H9 (cell line): ENCODE measurements at regions not wholly inside any gene's neighbourhood (a gene's known extent, or its start where the extent isn't known, plus 50 kb on each side); places are given as distances from the start of the nearest gene placed in this dataset.

Experiments used
- DNase-seq: peaks from one replicate; pipeline ENCODE4 v3.0.0-alpha.2; 2017
- H2AFZ ChIP-seq: one replicate; pipeline ENCODE4 v1.6.1; 2013; ENCODE audit warnings: mild to moderate bottlenecking, low read length, control low read depth, moderate library complexity
- H2AK5ac ChIP-seq: 2 replicates; pipeline ENCODE4 v1.6.1; 2013; ENCODE audit warnings: low read length, control low read depth, mixed read lengths; ENCODE audit not compliant: insufficient read length
- H2BK120ac ChIP-seq: one replicate; pipeline ENCODE4 v1.6.1; 2013; ENCODE audit warnings: low read depth, mild to moderate bottlenecking, low read length, control low read depth, inconsistent platforms; ENCODE audit not compliant: poor library complexity, severe bottlenecking
- H2BK12ac ChIP-seq: 2 replicates; pipeline ENCODE4 v1.6.1; 2013; ENCODE audit warnings: low read length, control low read depth, mixed read lengths, low read depth; ENCODE audit not compliant: insufficient read length
- H2BK15ac ChIP-seq: 2 replicates; pipeline ENCODE4 v1.6.1; 2013; ENCODE audit warnings: low read depth, low read length, control low read depth
- H2BK20ac ChIP-seq: one replicate; pipeline ENCODE4 v1.6.1; 2013; ENCODE audit warnings: low read depth, mild to moderate bottlenecking, low read length, control low read depth, inconsistent platforms; ENCODE audit not compliant: poor library complexity, severe bottlenecking
- H2BK5ac ChIP-seq: 2 replicates; pipeline ENCODE4 v1.6.1; 2013; ENCODE audit warnings: low read length, control low read depth, mixed read lengths; ENCODE audit not compliant: insufficient read length
- H3K14ac ChIP-seq: 2 replicates; pipeline ENCODE4 v1.6.1; 2013; ENCODE audit warnings: low read length, control low read depth; ENCODE audit not compliant: insufficient read depth
- H3K18ac ChIP-seq: 2 replicates; pipeline ENCODE4 v1.6.1; 2013; ENCODE audit warnings: low read depth, mild to moderate bottlenecking, mixed read lengths, low read length, control low read depth; ENCODE audit not compliant: insufficient read length
- H3K23ac ChIP-seq: 2 replicates; pipeline ENCODE4 v1.6.1; 2013; ENCODE audit warnings: low read length, control low read depth, mixed read lengths, low read depth; ENCODE audit not compliant: insufficient read length
- H3K23me2 ChIP-seq: 2 replicates; pipeline ENCODE4 v1.6.1; 2013; ENCODE audit warnings: low read depth, mild to moderate bottlenecking, mixed read lengths, low read length, control low read depth; ENCODE audit not compliant: insufficient read length, poor library complexity, severe bottlenecking
- H3K27ac ChIP-seq: 2 replicates; pipeline ENCODE4 v1.5.1; 2013; ENCODE audit warnings: low read length, control low read depth, mixed read lengths, low read depth; ENCODE audit not compliant: insufficient read length
- H3K27me3 ChIP-seq: 2 replicates; pipeline ENCODE4 v1.6.1; 2013; ENCODE audit warnings: low read length, control low read depth, inconsistent platforms; ENCODE audit not compliant: insufficient read depth
- H3K4ac ChIP-seq: 2 replicates; pipeline ENCODE4 v1.6.1; 2013; ENCODE audit warnings: low read depth, mild to moderate bottlenecking, control low read depth, inconsistent platforms, low read length, moderate library complexity
- H3K4me1 ChIP-seq: 2 replicates; pipeline ENCODE4 v1.6.1; 2013; ENCODE audit warnings: low read length, control low read depth, inconsistent platforms; ENCODE audit not compliant: insufficient read depth
- H3K4me2 ChIP-seq: 2 replicates; pipeline ENCODE4 v1.6.1; 2013; ENCODE audit warnings: low read length, control low read depth, mixed read lengths; ENCODE audit not compliant: insufficient read length, insufficient read depth
- H3K56ac ChIP-seq: 2 replicates; pipeline ENCODE4 v1.6.1; 2013; ENCODE audit warnings: low read depth, mild to moderate bottlenecking, mixed read lengths, low read length, control low read depth; ENCODE audit not compliant: insufficient read length
- H3K79me1 ChIP-seq: 2 replicates; pipeline ENCODE4 v1.6.1; 2013; ENCODE audit warnings: low read depth, mild to moderate bottlenecking, moderate library complexity, low read length, control low read depth, inconsistent platforms; ENCODE audit not compliant: insufficient read depth, poor library complexity, severe bottlenecking
- H3K79me2 ChIP-seq: 2 replicates; pipeline ENCODE4 v1.6.1; 2013; ENCODE audit warnings: low read length, control low read depth, inconsistent platforms; ENCODE audit not compliant: insufficient read depth
- H3K9ac ChIP-seq: 2 replicates; pipeline ENCODE4 v1.6.1; 2013; ENCODE audit warnings: low read length, control low read depth, mixed read lengths; ENCODE audit not compliant: insufficient read length; ENCODE audit errors: extremely low read depth
- H3K9me3 ChIP-seq: one replicate; pipeline ENCODE4 v1.6.1; 2013; ENCODE audit warnings: low read depth, low read length, inconsistent platforms; ENCODE audit not compliant: control insufficient read depth
- H3T11ph ChIP-seq: one replicate; pipeline ENCODE4 v1.6.1; 2013; ENCODE audit warnings: mild to moderate bottlenecking, low read length, control low read depth, inconsistent platforms
- H4K20me1 ChIP-seq: one replicate; pipeline ENCODE4 v1.6.1; 2013; ENCODE audit not compliant: control insufficient read depth, insufficient read length, insufficient read depth
- H4K5ac ChIP-seq: 2 replicates; pipeline ENCODE4 v1.6.1; 2013; ENCODE audit warnings: low read depth, mild to moderate bottlenecking, mixed read lengths, low read length, control low read depth; ENCODE audit not compliant: insufficient read length
- H4K8ac ChIP-seq: replicated peaks from 2 replicates; pipeline ENCODE4 v1.6.1; 2013; ENCODE audit warnings: low read length, control low read depth, mixed read lengths, low read depth; ENCODE audit not compliant: insufficient read length
- H4K91ac ChIP-seq: 2 replicates; pipeline ENCODE4 v1.6.1; 2013; ENCODE audit warnings: low read depth, mild to moderate bottlenecking, moderate library complexity, mixed read lengths, low read length, control low read depth; ENCODE audit not compliant: insufficient read length
- H3K27ac Mint-ChIP-seq, 3 experiments: 2 replicates in 2 of 3; 3 replicates in 1 of 3; pipeline ENCODE4 v1.8.0; 2020 to 2021; ENCODE audit warnings: mixed read lengths in 3 of 3, mild to moderate bottlenecking in 1 of 3, moderate library complexity in 1 of 3
- H3K27me3 Mint-ChIP-seq: 2 replicates; pipeline ENCODE4 v1.8.0; 2021; ENCODE audit warnings: low read depth, mild to moderate bottlenecking, moderate library complexity, mixed read lengths
- H3K36me3 Mint-ChIP-seq, 3 experiments: 2 replicates in 2 of 3; 3 replicates in 1 of 3; pipeline ENCODE4 v1.8.0; 2020 to 2021; ENCODE audit warnings: low read depth in 3 of 3, mixed read lengths in 3 of 3; ENCODE audit not compliant: insufficient read depth in 1 of 3
- H3K4me1 Mint-ChIP-seq, 2 experiments: 2 replicates each; pipeline ENCODE4 v1.8.0; 2020; ENCODE audit warnings: mixed read lengths in 2 of 2
- H3K4me3 Mint-ChIP-seq, 2 experiments: 2 replicates in 1 of 2; 3 replicates in 1 of 2; pipeline ENCODE4 v1.8.0; 2020 to 2021; ENCODE audit warnings: mild to moderate bottlenecking in 2 of 2, mixed read lengths in 2 of 2, moderate library complexity in 1 of 2
- H3K9me3 Mint-ChIP-seq, 2 experiments: 2 replicates in 1 of 2; 3 replicates in 1 of 2; pipeline ENCODE4 v1.8.0; 2020; ENCODE audit warnings: mild to moderate bottlenecking in 2 of 2, mixed read lengths in 2 of 2, moderate library complexity in 1 of 2
- CTCF ChIP-seq: fragments of 200-600 bp; sonication (generic); conservative IDR thresholded peaks from 3 replicates; pipeline ENCODE4 v1.8.0; 2021; ENCODE audit warnings: antibody characterized with exemption, mild to moderate bottlenecking
- WGBS: extraction: QIAGEN DNeasy Blood & Tissue Kit; methylation state at CpG from one replicate; pipeline ENCODE4 v1.1.7; 2013; ENCODE audit warnings: missing lambda C conversion rate, low lambda C conversion rate, mixed read lengths; ENCODE audit not compliant: insufficient read length; ENCODE audit errors: extremely low coverage; 5-methylcytosine and 5-hydroxymethylcytosine counted together

GRCh38 chr14:55752580-55753390 is 172.8 kb downstream of the KTN1 start:
- Histone ChIP-seq H3K23me2 (no peaks in the 10 kb centered on the region), H3K18ac (no peak overlapping the region), H2AFZ (no peak overlapping the region), H3K23ac (no peak overlapping the region), H3K56ac (no peak overlapping the region), H3K4me1 (peaks cover 15% of the 10 kb centered on the region; the same call in 1 of the 2 replicates), H3K79me2 (0 out of 2 replicates have a peak, but pooled peaks cover 2% of the 10 kb centered on the region), H2BK12ac (no peak overlapping the region), H3K27ac (no peak overlapping the region), H3K27me3 (no peaks in the 10 kb centered on the region), H2AK5ac (no peak overlapping the region), H4K8ac (no peak overlapping the region), H3T11ph (no peak overlapping the region), H4K20me1 (no peaks in the 10 kb centered on the region), H2BK5ac (no peak overlapping the region), H3K4ac (no peak overlapping the region), H3K4me2 (no peak overlapping the region), H2BK120ac (no peak overlapping the region), H4K91ac (no peak overlapping the region), H2BK20ac (no peak overlapping the region), H3K79me1 (no peaks in the 10 kb centered on the region), H3K9ac (no peak overlapping the region), H3K9me3 (no peaks in the 10 kb centered on the region), H4K5ac (no peak overlapping the region), H2BK15ac (no peak overlapping the region), H3K14ac (no peak overlapping the region)
- no CpG with 5 or more reads among the region's 7 CpGs for WGBS
- Mint-ChIP-seq H3K9me3 (no peaks in the 10 kb centered on the region; a peak in 1 of 5 replicates), H3K36me3 (no peaks in the 10 kb centered on the region), H3K4me1 (peaks cover 44 to 45% of the 10 kb centered on the region in 2 experiments), H3K4me3 (no peak overlapping the region), H3K27me3 (no peaks in the 10 kb centered on the region; the same call in 1 of the 2 replicates), H3K27ac (peak overlapping the region in 1 of 3 experiments; percentile 34; a peak in 4 of 7 replicates)
- no peak for TF ChIP-seq CTCF
- peak; percentile 49 for DNase-seq
